Fibroblast of villous mesenchyme (primary cell): ENCODE measurements at regions not wholly inside any gene's neighbourhood (a gene's known extent, or its start where the extent isn't known, plus 50 kb on each side); places are given as distances from the start of the nearest gene placed in this dataset.

Experiments used
- DNase-seq: peaks from one replicate; pipeline ENCODE4 v3.0.0-alpha.2; 2010; ENCODE audit warnings: low read depth
- H3K4me3 ChIP-seq: 2 replicates; pipeline ENCODE4 v1.5.1; 2011; ENCODE audit warnings: low read depth, mild to moderate bottlenecking, low read length
- TF ChIP-seq, protein P1 (sequence below): IDR thresholded peaks from 2 replicates; pipeline ENCODE4 v1.5.1; 2012; ENCODE audit warnings: low read depth, mild to moderate bottlenecking, low read length; ENCODE audit not compliant: insufficient read depth

DNA sequence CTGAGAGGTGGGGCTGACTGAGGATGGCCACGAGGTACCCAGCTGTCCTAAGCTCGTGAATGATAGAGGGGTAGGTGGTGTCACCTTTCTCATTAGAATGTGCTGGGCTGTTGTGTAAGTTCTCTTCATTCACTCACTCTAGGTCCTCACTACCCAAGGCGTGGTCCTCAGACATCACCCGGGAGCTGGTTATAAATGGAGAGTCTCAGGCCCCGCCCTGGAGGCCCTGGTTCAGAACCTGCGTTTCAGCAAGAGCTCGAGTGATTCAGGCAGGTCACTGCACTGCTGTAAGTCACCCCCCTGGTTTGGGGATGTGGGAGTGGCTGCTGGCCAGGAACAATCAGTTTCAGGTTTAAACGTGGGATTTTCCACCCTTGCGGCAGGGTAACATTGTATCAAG, 139.8 kb downstream of the FOXL1 start:
- H3K4me3 ChIP-seq, result no peak overlapping the region
- TF ChIP-seq, protein P1, sequence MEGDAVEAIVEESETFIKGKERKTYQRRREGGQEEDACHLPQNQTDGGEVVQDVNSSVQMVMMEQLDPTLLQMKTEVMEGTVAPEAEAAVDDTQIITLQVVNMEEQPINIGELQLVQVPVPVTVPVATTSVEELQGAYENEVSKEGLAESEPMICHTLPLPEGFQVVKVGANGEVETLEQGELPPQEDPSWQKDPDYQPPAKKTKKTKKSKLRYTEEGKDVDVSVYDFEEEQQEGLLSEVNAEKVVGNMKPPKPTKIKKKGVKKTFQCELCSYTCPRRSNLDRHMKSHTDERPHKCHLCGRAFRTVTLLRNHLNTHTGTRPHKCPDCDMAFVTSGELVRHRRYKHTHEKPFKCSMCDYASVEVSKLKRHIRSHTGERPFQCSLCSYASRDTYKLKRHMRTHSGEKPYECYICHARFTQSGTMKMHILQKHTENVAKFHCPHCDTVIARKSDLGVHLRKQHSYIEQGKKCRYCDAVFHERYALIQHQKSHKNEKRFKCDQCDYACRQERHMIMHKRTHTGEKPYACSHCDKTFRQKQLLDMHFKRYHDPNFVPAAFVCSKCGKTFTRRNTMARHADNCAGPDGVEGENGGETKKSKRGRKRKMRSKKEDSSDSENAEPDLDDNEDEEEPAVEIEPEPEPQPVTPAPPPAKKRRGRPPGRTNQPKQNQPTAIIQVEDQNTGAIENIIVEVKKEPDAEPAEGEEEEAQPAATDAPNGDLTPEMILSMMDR, result no peak
- DNase-seq, result no peak

DNA sequence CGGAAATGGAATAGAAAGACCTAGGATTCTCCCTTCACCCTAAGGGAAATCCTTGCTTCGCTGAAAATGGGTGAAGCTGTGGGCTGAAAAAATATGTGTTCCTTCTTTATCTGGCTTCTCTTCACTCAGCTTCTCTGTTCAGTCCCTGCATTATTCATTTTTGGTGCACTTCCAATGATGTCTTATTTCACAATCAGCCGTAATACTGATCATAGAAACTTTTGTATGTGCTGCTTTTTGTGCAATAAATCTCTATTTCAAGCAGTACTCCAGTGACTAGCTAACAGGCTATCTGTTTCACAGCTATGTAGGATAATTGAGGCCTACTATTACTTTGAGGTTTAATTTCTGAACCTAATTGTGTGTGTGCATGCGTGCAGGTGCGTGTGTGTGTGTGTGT, 144.6 kb downstream of the FOXL1 start:
- peak; percentile 4 for DNase-seq
- no peak overlapping the region for H3K4me3 ChIP-seq
- TF ChIP-seq, protein P1, result no peak

DNA sequence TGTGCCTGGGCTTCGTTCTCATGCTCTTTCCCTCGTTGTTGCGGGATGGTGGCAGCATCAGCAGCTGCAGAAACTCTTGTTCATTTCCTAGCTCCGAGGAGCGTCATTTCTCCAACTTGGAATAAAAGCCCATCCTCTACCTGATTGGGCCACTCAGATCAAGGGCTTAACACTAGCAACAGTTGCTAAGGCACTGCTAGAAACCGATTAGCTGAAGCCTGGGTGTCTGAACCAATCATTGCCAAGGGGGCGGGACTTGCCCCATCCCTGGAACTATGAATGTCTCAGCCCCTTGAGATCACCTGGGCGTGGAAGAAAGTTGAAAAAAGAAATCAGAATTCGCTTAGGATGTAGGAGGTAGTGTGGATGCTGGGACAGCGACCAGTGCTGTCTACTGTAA, 145.3 kb downstream of the FOXL1 start:
- TF ChIP-seq, protein P1, result no peak
- H3K4me3 ChIP-seq, result no peak overlapping the region
- no peak for DNase-seq

DNA sequence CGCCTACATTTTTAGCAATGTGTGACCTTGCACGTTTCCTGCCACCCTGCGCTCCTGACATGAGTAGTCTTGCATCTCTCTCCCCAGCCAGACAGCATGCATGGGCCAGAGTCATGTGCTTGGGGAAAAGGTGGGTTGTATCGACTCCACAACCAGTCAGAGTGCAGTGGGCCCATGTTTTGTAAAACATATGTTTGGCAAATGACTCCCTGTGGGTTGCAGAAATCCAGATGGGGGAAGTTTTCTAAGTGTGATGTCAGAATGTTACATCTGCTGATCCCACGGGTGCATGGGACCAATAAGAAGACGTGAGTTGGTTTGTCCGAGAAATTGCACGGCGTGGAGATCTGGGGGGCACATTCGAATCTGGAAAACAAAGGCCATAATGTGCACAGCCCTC, 147.1 kb downstream of the FOXL1 start:
- no peak overlapping the region for H3K4me3 ChIP-seq
- DNase-seq, result no peak
- TF ChIP-seq, protein P1, result no peak

DNA sequence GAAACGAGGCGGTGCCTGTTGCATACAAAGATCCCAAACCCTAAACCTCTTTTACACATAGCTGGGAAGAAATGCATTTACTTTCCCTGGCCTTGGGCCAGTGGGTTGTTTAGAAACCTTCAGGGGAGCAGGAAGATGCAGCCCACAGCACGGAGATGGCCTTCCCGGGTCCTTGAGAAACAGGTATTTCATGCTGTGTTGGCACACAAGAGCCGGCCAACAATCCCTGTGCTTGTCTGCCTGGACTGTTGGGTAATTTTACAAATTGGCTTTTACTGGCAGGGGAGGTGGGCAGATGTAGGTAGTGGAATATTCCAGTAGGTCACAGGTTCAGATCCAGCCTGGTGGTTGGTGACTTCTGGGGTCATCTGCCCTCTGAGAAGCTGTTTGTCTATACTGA, 148.0 kb downstream of the FOXL1 start:
- H3K4me3 ChIP-seq, result no peak overlapping the region
- TF ChIP-seq, protein P1, result no peak
- no peak for DNase-seq

DNA sequence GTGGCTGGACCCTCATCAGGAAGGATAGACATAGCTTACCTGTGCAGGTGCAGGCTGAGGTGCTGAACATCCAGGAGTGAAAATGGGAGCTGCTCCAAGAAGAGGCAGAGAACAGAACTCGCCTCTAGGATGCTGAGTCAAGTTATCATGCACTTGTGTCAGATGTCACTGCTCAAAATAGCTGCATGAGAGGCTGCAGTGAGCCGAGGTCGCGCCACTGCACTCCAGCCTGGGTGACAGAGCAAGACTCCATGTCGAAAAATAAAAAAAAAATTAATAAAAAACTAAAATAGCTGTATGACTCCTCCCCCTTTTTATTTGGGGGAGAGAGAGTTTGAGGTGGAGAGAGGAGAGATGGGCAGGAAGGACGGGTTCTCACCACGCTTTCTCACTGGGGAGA, 148.8 kb downstream of the FOXL1 start:
- no peak overlapping the region for H3K4me3 ChIP-seq
- TF ChIP-seq, protein P1, result no peak
- DNase-seq, result no peak

DNA sequence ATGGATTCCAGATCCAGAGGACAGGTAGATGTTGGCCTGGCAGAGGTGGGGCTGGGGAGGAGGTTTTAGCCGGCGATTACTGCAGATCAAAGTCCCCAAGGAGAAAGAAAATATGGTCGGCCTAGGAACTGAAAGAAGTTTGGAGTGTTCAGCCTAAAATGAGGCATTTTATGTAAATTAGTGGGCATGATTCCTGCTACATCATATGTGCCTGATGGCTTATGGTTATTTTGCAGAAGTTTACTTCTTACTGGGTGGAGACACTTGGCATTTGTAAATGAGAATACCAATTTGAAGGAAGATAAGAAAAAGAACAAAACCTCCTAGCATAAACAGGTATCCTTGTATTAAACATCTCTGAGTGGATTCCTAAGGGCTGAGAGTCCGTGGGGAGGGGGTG, 149.3 kb downstream of the FOXL1 start:
- no peak overlapping the region for H3K4me3 ChIP-seq
- DNase-seq, result no peak
- TF ChIP-seq, protein P1, result no peak
